ENCODE measurements at regions not wholly inside any gene's neighbourhood (a gene's known extent, or its start where the extent isn't known, plus 50 kb on each side); places are given as distances from the start of the nearest gene placed in this dataset.

DNA sequence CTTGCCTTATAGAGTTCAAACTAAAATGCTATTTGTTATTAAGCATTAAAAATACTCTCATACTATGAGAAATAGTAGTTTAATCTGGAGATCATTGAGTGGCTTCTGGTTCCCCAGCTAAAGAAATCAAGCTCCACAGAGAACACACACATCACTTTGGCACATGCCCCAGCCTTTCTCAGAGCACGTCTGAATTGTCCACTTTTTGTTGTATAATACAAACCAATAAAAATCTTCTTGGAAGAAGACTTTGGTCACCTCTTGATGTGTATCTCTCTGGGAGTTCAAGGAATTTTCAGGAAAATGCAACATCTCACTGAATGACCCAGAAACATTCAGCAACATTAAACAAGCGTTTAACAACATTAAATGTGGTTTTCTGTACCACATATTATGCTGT is 413.9 kb downstream of the GALC start:
- TF ChIP-seq, protein P1, sequence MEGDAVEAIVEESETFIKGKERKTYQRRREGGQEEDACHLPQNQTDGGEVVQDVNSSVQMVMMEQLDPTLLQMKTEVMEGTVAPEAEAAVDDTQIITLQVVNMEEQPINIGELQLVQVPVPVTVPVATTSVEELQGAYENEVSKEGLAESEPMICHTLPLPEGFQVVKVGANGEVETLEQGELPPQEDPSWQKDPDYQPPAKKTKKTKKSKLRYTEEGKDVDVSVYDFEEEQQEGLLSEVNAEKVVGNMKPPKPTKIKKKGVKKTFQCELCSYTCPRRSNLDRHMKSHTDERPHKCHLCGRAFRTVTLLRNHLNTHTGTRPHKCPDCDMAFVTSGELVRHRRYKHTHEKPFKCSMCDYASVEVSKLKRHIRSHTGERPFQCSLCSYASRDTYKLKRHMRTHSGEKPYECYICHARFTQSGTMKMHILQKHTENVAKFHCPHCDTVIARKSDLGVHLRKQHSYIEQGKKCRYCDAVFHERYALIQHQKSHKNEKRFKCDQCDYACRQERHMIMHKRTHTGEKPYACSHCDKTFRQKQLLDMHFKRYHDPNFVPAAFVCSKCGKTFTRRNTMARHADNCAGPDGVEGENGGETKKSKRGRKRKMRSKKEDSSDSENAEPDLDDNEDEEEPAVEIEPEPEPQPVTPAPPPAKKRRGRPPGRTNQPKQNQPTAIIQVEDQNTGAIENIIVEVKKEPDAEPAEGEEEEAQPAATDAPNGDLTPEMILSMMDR (IDR thresholded peaks at IDR 0.05; ENCODE audit: low read depth, low read length, poor library complexity, severe bottlenecking): no peak
- TF ChIP-seq EZH2phosphoT487 (IDR thresholded peaks at IDR 0.05; ENCODE audit: borderline replicate concordance, low read length): no peak
